SKM-1 treated with dmso at 0.1 percent for 144 hours (cell line): ENCODE measurements at regions not wholly inside any gene's neighbourhood (a gene's known extent, or its start where the extent isn't known, plus 50 kb on each side); places are given as distances from the start of the nearest gene placed in this dataset.

Experiments used
- DNase-seq: peaks from one replicate; lab custom pipeline; 2025; ENCODE audit not compliant: unreplicated experiment; lab: John Stamatoyannopoulos, UW

DNA sequence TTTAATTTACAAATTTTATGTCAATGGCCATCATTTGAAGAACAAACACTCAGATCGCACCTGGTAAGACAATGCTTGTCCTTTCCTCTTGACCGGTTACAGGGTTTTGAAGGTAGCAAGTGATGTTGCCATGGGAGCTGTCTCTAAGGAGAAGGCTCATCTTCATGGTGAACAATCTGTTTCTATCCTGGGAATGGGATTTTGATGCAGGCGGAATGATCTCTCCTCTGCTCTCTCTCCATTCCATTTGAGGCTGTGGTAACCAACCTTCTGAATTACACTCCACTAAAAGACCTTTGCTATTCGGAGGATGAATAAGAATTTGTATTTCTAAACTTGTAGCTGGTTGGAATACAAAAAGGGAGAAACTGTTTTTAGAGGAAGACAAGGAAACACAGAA is 57.9 kb upstream of the SLC5A9 start:
- no peak for DNase-seq

DNA sequence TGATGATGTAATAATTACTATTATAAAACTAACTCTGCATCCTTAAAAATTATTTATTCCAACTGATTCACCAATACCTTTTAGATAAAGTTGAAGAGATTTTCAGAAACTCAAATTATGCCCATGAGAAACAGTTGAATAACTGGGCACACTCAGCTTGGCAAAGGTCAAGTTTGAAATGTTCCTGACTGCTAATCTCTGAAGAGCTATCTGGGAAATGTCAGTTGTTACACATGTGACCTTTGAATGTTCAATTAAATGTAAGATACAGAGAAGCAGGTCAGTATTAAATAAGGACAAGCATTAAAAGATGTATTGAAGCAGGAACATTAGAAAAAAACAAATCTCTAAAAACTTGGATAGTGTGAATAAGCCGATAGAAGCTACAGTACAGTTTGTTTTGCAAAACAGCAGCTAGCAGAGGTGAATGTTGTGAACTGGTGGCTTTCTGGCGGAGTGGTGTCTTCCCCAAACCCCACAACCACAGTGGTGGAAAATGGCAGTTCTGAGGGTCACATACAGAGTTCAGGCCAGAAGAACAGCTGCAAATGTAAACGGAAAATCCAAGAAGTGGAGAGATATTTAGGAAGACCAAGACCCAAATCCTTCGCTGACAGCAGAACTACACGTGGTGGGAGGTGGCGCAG is 61.9 kb upstream of the SLC5A9 start:
- no peak for DNase-seq

DNA sequence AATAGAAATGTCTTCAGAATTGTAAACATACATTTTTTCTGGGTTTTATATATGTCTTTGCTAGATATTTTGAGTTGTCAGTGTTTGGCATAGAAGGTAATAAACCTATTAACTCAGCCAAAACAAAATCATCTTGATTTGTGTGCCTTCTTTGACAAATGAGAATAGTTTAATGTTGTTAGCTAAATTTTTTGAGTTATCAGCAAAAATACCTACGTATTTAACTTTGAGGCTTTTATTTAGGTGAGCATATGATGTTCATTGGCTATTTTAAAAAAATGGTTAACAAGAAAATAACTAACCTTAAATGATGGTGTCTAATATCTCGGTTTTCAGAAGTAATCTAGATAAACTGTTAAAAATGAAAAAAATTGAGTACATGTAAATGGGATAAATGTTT is 83.2 kb upstream of the SLC5A9 start:
- DNase-seq: no peak

DNA sequence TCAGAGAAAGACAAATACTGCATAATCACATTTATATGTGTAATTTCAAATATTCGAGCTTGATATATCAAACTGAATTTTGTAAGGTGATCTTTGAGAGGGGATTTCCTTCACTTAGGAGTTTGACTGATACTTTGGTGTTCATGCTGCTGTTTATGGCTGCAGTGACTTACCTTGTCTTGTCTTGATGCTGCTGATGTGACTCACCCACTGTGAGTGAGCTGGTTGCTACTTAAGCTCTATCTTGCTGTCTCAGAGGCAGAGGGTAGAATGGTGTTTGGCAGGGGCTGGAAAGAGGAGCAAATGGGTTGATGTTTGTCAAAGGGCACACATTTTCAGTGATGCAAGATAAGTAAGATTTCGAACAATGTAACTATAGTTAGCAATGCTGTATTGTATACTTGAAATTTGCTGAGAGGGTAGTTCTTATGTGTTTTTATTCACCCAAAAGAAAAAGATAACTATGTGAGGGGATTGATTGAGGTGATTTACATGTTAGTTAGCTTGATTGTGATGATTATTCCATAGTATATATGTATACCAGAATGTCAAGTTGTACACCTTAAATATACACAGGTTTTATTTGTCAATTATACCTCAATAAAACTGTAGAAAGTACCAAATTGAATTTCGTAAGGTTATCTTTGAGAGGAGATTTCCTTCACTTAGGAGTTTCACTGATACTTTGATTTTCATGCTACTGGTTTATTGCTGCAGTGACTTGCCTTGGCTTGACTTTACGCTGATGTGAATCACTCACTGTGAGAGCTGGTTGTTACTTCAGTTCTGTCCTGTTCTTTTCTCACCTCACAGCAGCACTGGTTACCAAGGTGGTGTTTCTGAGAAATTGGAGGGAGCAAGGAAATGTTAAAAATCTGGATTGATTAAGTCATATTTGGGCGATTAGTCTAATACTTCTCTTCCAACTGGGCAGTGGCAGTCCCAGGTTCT is 94.5 kb upstream of the SLC5A9 start:
- DNase-seq: no peak

DNA sequence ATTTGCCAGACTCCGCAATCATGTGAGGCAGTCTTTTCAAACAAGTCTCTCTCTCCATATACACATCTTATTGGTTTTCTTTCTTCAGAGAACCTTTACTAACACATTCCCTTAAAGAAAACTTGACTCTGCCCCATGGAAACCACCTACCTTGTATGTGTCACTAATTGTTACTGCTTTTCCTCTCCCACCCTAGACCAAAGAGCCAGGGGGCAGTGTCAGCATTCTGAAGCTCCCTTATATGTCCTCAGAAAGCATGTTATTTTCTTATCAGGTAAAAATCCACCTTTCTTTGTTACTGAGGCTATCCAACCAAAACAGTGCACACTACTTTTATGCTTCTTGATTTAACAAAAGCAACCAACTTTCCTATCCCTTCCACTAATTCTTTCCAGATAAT is 98.9 kb upstream of the SLC5A9 start:
- no peak for DNase-seq

DNA sequence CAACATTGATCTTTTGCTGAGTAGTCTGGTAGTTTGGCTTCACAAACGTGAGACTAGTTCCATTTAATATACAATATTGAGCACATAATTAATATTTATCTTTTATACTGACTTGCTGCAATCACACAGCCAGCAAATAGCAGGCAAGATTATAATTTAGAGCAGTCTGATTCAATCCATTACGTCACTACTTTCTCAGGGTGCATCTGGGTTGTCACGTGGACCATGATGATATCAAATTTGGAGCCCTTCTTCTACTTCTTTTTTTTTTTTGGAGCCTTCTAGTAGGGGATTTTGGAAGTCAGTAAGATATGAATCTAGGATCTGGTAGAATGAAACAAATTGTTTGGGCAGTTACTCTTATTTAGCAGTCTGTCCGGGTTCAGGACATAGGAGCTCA is 100.6 kb upstream of the SLC5A9 start:
- no peak for DNase-seq

DNA sequence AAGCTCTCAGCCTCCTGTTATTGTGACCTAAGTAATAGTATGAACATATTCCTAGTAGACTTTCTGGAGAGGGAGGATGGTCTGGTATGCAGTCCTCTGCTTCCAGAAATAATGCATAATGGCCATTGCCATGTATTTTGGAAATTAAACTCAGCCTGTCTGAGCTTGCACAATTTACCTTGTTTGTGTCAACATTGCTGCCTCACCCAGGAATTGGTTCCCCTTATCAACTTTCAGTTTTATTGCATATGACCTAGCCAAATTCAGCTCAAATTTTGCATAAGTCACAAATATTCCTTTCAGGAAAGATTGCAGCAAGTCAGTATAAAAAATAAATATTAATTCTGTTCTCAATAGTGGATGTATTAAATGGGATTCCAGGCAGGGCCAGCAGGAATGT is 101.9 kb upstream of the SLC5A9 start:
- no peak for DNase-seq

DNA sequence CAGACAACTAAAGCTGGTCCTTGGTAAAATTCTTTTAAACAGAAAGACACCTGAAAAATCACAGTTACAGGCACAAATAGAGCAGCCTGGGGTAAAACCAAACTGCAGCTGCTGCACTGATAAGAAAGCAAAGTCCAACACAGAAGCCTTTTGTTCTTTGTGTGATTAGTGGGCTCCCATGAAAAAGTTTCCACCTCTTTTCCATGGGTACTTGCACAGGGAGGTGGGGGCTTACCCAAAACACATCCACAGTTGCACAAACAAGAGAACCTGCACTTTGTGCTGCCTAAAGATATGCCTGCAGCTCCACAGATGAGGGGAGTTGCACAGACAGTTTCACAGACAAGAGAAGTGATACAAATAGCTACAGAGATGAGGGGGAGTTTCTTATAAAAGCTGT is 106.7 kb upstream of the SLC5A9 start:
- DNase-seq: no peak

DNA sequence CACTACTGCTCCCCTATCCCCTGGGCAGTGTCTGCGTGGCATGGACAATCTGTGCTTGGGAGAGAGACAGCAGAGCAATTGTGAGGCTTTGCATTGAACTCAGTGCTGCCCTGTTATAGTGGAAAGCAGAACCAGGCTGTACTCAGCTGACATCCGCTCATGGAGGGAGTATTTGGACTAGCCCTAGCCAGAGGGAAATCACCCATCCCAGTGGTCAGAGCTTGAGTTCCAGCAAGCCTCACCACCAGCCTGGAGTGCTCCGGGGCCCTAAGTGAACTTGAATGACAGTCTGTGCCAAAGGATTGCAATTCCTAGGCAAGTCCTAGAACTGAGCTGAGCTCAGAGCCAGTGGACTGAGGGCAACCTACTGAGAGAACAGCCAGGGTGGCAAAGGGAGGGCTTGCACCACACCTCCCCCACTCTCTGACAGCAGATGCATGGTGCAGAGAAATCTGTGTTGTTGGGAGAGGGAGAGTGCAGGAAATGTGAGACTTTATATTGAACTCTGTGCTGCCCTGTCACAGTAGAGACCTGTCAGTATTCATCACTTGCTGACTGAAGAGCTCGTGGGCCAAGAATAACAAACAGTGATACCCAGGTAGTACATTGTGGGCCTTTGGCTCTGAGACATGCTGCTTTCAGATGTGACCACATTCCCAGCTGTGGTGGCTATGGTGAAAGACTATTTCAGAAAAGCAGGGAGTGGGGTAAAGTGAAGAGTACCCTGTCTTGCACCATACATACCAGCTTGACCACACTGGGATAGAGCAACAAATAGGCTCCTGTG is 107.7 kb upstream of the SLC5A9 start:
- DNase-seq: no peak

DNA sequence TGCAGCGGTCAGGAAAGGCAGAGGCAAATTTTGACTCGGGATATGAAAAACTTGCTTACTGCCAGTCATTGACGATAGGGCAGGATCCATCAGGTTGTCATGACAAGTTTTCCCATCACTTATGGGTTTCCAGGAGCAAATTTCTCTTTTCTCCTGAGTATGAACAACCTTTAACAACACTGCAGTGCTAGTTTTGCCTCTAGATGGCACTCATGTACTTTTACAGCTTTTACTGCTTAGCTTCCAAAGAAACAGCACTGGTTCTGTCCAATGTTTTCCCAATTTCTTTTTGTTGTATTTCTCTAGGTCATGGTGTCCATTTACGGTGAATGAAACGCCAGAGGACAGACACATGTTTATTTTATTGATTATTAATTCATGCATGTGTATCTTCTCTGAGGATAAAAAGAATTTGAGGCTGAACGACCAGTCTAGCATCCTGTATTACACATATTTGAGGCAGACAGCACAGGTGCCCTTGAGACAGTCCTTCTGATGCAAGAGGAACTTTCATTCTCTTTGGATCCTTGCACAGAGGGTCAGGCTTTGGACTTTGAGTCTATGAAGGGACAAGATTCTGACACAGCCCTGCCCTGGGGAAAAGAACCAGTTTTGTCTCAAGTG is 112.3 kb upstream of the TRABD2B start:
- DNase-seq: peak; percentile 35

DNA sequence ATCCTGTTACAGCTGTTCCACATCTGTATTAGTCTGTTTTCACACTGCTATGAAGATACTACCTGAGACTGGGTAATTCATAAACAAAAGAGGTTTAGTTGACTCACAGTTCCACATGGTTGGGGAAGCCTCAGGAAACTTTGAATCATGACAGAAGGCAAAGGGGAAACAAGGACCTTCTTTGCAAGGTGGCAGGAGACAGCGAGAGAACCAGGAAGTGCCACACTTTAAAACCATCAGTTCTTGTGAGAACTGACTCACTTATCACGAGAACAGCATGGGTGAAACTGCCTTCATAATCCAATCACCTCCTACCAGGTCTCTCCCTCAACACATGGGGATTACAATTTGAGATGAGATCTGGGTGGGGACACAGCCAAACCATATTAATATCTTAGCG is 110.3 kb upstream of the TRABD2B start:
- no peak for DNase-seq

DNA sequence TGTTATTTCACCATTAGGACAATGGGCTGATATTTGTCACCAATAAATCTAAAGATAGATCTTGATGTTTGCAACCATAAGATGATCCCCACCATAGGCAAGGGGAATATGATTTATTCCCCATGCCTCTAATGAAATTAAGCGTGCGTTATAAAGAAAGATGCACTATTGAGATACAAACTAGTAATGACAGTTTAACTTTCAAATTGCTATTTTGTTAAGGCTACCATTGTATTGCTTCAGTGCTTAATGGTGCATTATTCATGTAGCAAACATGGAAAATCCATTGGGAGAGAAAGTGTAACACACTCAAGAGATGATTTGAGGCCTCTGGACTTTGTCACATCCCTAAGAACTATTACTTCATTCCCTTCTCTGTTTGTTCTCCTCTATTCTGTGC is 108.9 kb upstream of the TRABD2B start:
- DNase-seq: no peak

DNA sequence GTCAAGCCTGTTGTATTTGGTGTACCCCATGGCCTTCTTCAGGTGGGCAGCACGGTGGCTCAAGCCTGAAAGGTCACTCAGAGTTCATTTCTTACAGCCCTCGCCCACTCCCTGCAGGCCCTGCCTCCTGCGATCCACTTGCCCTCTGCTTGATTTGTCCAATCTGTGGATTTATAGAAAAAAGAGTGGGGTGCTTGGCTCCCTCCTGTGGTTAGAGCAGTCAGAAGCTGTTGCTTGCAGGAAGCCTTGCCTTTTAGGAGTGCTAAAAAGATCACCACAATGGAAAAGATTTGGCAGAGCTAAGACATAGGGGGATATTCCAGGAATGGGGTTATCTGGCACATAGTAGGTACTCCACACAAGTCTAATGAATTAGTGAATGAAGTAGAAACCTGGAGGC is 108.0 kb upstream of the TRABD2B start:
- DNase-seq: no peak

DNA sequence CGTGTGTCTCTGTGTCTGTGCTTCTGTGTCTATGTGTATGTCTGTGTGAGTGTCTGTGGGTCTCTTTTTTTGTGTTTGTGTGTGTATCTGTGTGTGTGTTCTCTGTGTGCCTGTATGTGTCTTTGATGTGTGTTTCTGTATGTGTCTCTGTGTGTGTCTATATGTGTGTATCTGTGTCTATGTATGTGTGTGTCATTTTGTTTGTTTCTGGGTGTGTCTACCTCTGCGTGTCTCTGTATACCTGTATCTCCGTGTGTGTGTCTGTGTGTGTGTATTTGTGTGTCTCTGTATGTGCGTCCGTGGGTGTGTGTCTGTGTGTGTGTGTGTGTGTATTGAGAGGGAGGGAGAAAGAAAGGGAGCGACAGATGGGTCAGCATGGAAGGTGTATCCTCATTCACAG is 106.3 kb upstream of the TRABD2B start:
- DNase-seq: no peak

DNA sequence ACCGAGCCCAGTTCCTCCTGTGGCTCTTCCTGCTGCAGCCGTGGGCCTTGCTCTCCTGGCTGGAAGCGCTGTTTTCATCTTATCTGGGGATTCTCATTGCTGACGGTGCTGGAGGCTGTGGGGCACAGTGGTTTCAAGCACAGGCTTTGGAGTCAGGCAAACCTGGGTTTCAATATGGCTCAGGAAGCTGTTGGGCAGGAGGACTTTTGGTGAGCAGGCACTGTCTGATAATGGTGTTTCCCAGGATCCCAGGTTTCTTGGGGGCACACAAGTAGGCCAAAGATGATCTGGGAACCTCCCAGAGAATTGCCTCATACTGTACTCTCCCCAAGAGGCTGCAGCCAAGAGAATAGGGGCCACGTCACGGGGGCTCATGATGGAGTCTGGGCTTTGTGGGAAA is 105.6 kb upstream of the TRABD2B start:
- no peak for DNase-seq

DNA sequence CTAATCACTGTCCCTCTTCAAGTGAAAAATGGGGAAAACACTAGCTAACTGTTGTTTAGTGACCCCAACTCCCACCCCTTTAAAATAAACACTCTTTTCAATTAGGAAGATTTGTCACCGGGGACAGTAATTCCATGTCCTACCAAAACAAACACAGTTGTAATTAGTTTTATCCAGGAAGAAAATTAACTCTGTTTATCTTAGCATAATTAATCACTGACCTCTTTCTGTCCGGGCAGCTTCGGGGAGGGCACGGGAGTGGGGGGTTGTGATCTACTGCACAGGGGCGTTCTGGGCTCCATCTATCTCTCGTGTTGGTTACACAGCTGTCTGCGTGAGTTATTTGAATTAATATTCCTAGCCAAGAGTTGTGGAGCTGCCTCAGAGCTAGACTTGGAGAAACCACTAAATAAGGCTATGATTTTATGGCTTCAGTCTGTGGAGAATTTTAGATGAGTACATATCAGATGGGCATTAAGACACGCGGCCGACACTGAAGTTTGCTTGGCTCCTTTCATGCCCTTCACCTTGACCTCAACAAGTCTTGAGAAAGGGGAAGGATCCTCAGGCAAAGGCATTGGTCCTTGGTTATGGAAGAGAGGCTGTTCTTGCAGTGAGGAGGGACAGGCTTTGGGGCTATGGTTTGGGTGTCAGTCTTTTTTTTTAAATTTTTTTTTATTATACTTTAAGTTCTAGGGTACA is 102.0 kb upstream of the TRABD2B start:
- no peak for DNase-seq

DNA sequence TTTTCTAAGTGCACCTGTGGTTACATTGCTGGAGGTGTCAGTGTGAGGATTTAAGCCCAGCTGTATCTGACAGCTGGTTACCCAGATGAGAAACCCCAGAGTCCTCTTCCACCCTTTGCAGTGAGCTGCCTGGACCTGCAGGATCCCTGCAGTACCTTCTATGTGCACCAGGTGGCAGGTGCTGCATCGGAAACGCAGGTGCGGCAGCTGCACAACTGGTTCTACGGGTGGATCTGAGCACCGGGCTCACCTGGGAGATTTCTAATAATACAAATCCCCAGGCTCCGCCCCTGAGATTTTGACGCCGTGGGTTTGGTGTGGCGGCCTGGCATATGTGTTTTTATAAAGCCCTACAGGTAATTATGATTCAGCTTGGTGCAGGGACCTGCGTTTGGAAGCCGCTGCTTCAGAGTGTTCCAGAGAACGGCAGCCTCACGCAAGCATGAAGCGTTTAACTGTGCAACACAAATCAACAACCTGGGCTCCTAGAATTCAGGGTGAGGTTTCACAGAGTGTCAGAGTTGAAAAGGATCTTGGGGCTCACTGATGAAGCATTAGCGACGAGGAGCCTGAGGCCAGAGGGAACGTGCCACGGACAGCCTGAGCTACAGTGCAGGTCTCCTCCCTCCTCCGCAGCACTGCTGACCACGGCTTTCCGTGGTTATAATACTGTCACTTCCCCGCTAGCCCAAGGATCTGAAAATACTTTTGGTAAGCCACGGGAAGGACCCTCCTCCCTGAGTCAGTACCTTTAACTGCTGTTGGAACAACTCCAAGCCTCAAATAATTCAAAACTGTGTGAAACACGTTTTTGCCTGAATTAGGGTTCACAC is 96.7 kb upstream of the TRABD2B start:
- DNase-seq: peak; percentile 53

DNA sequence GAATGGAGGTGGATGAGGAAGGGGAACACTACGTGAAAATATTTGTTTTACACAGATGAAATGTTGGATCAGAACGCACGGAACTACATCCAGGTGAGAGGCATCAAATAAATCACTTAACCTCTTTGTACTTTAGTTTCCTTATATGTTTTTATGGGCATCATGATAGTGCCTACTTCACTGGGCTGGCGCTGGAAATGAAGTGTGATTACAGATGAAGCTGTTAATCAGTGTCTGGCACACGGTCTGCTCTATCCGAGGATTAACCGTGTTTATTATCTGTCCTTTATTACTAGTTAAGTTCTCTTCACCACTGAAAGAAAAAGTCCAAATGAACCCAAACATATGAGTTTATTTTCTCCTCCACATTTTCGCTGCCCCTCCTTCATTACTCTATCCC is 96.0 kb upstream of the TRABD2B start:
- no peak for DNase-seq

DNA sequence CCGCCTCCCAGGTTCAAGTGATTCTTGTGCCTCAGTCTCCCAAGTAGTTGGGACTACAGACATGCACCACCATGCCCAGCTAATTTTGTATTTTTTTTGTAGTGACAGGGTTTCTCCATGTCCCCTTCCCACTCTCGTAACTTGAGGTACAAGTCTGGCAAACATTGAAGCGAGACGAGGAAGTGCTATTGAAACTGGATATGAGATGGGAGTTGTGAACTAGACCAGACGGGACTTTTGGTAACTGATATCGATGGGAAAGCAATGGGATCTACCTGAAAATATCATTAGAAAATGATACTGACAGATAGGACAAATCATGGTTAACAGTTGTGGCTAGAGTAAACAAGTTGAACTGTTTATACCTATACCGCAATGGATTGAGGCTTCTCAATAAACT is 95.2 kb upstream of the TRABD2B start:
- no peak for DNase-seq

DNA sequence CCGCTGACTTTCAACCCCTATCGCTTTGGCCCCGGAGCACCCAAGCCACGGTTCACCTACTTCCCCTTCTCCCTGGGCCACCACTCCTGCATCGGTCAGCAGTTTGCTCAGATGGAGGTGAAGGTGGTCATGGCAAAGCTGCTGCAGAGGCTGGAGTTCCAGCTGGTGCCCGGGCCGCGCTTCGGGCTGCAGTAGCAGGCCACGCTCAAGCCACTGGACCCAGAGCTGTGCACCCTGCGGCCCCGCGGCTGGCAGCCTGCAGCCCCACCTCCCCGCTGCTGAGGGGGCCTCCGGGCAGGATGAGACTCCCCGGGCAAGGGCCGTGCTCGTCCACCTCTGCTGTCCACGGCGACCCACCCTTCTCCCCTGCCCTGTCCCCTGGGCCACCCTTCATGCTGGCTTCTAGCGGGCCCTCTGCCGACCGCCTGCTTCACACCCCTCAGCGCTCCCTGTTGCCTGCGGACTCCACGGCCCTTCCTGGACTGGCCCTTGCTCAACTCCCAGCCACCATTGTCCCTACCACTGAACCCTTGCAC is 92.2 kb upstream of the TRABD2B start:
- DNase-seq: no peak
